ENCODE measurements at regions not wholly inside any gene's neighbourhood (a gene's known extent, or its start where the extent isn't known, plus 50 kb on each side); places are given as distances from the start of the nearest gene placed in this dataset.

GRCh38 chr5:92179651-92180050, 796.5 kb upstream of the ARRDC3 start:
- no peak overlapping the region for H3K4me3 ChIP-seq
- H3K9me3 ChIP-seq = no peaks in the 10 kb centered on the region
- H3K4me1 ChIP-seq (ENCODE audit: low read depth) = no peaks in the 10 kb centered on the region
- ATAC-seq = no peak
- TF ChIP-seq, protein P1, sequence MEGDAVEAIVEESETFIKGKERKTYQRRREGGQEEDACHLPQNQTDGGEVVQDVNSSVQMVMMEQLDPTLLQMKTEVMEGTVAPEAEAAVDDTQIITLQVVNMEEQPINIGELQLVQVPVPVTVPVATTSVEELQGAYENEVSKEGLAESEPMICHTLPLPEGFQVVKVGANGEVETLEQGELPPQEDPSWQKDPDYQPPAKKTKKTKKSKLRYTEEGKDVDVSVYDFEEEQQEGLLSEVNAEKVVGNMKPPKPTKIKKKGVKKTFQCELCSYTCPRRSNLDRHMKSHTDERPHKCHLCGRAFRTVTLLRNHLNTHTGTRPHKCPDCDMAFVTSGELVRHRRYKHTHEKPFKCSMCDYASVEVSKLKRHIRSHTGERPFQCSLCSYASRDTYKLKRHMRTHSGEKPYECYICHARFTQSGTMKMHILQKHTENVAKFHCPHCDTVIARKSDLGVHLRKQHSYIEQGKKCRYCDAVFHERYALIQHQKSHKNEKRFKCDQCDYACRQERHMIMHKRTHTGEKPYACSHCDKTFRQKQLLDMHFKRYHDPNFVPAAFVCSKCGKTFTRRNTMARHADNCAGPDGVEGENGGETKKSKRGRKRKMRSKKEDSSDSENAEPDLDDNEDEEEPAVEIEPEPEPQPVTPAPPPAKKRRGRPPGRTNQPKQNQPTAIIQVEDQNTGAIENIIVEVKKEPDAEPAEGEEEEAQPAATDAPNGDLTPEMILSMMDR (IDR thresholded peaks at IDR 0.05) = no peak
- H3K36me3 ChIP-seq (ENCODE audit: low read depth) = no peaks in the 10 kb centered on the region
- intact Hi-C loops (cut with DNase I, micrococcal nuclease) = no loop called here
- no peak for DNase-seq

- H3K4me1 ChIP-seq (ENCODE audit: low read depth) = no peaks in the 10 kb centered on the region
- intact Hi-C loops (cut with DNase I, micrococcal nuclease) = no loop called here
- no peak for ATAC-seq
- H3K4me3 ChIP-seq = no peak overlapping the region
- H3K36me3 ChIP-seq (ENCODE audit: low read depth) = no peaks in the 10 kb centered on the region
- no peaks in the 10 kb centered on the region for H3K9me3 ChIP-seq
- no peak for DNase-seq
- TF ChIP-seq, protein P1 (IDR thresholded peaks at IDR 0.05) = no peak
Observed at GRCh38 chr5:92177926-92178487, 794.9 kb upstream of the ARRDC3 start.

DNA sequence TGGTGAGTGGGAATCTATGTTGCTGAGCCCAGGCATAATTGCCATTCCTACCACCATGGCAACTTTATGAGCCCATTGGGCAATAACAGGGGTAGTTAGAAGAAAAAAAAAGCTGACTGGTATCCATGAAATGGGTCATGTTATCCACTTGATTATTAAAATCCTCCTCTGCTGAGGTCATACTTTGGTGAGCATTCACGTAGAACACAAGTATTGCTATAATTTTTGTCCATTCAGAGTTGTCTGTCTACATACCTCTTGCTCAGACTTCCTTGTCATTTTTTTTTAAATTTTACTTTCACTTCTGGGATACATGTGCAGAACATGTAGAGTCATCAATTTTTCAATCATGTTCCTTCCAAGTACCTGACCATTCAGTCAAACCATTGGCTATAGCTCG, 780.8 kb upstream of the ARRDC3 start:
- TF ChIP-seq, protein P1 (IDR thresholded peaks at IDR 0.05) = no peak
- ATAC-seq = no peak
- H3K9me3 ChIP-seq = no peaks in the 10 kb centered on the region
- DNase-seq = no peak
- intact Hi-C loops (cut with DNase I, micrococcal nuclease) = no loop called here
- H3K4me3 ChIP-seq = no peak overlapping the region
- H3K36me3 ChIP-seq (ENCODE audit: low read depth) = no peaks in the 10 kb centered on the region
- no peaks in the 10 kb centered on the region for H3K4me1 ChIP-seq (ENCODE audit: low read depth)

- ATAC-seq (no peak), DNase-seq (no peak)
- no peaks in the 10 kb centered on the region for H3K36me3 ChIP-seq (ENCODE audit: low read depth)
- no peak overlapping the region for H3K4me3 ChIP-seq
- no peaks in the 10 kb centered on the region for H3K4me1 ChIP-seq (ENCODE audit: low read depth)
- intact Hi-C loops (cut with DNase I, micrococcal nuclease) = no loop called here
- no peaks in the 10 kb centered on the region for H3K9me3 ChIP-seq
- TF ChIP-seq, protein P1 (IDR thresholded peaks at IDR 0.05) = no peak
Observed at GRCh38 chr5:92147798-92148197, 764.7 kb upstream of the ARRDC3 start.

- Histone ChIP-seq H3K4me3 (no peak overlapping the region), H3K36me3 (ENCODE audit: low read depth) (no peaks in the 10 kb centered on the region), H3K4me1 (ENCODE audit: low read depth) (no peaks in the 10 kb centered on the region), H3K9me3 (no peaks in the 10 kb centered on the region)
- DNase-seq (no peak), ATAC-seq (no peak)
- intact Hi-C loops (cut with DNase I, micrococcal nuclease) = no loop called here
- TF ChIP-seq, protein P1 (IDR thresholded peaks at IDR 0.05) = no peak
Observed at GRCh38 chr5:92147266-92147665, 764.1 kb upstream of the ARRDC3 start.

- no peak overlapping the region for H3K4me3 ChIP-seq
- no peaks in the 10 kb centered on the region for H3K36me3 ChIP-seq (ENCODE audit: low read depth)
- DNase-seq = no peak
- TF ChIP-seq, protein P1 (IDR thresholded peaks at IDR 0.05) = no peak
- ATAC-seq = no peak
- no peaks in the 10 kb centered on the region for H3K4me1 ChIP-seq (ENCODE audit: low read depth)
- intact Hi-C loops (cut with DNase I, micrococcal nuclease) = no loop called here
- H3K9me3 ChIP-seq = no peaks in the 10 kb centered on the region
Observed at GRCh38 chr5:92145852-92146251, 762.7 kb upstream of the ARRDC3 start.

Measured in mucosa of descending colon (tissue), 3 donors.